IMR-90 (cell line): ENCODE measurements at regions not wholly inside any gene's neighbourhood (a gene's known extent, or its start where the extent isn't known, plus 50 kb on each side); places are given as distances from the start of the nearest gene placed in this dataset.

Source experiments
- ATAC-seq: fragments of 200-7000 bp; cut with Tn5 transposase; 2 replicates; pipeline ENCODE4 v1.9.1; 2020; ENCODE audit warnings: low read depth, mild to moderate bottlenecking, moderate library complexity
- BruUV-seq: library from RNA; stranded (reverse); fragments of 400-500 nt; replicated peaks from 2 replicates; lab custom pipeline; 2021; lab: Mats Ljungman, UMichigan
- CTCF ChIA-PET: fragments of 300-600 bp; formaldehyde crosslinking; extraction: SDS; loops from one replicate; lab custom pipeline; 2021; ENCODE audit warnings: antibody characterized with exemption; lab: Yijun Ruan, JAX
- POLR2A ChIA-PET: fragments of 300-600 bp; sonication (Branson Sonifier 250); formaldehyde crosslinking; loops from one replicate; lab custom pipeline; 2022; ENCODE audit warnings: antibody characterized with exemption; ENCODE audit not compliant: unreplicated experiment; lab: Charles Lee
- DNase-seq: peaks from one replicate; pipeline ENCODE4 v3.0.0; 2013
- H2AFZ ChIP-seq: replicated peaks from 2 replicates; pipeline ENCODE3; 2013; ENCODE audit warnings: low read length, mild to moderate bottlenecking; ENCODE audit not compliant: poor library complexity
- H2AK5ac ChIP-seq: 2 replicates; pipeline ENCODE4 v1.6.1; 2013; ENCODE audit warnings: low read depth, low read length, inconsistent platforms
- H2AK9ac ChIP-seq: replicated peaks from 2 replicates; pipeline ENCODE3; 2013; ENCODE audit warnings: mild to moderate bottlenecking, low read depth, low read length, moderate library complexity; ENCODE audit not compliant: poor library complexity
- H2BK120ac ChIP-seq: 2 replicates; pipeline ENCODE4 v1.6.1; 2013; ENCODE audit warnings: low read depth, low read length, inconsistent platforms
- H2BK15ac ChIP-seq: 3 replicates; pipeline ENCODE4 v1.6.1; 2013; ENCODE audit warnings: low read depth, low read length, inconsistent platforms
- H2BK20ac ChIP-seq: 2 replicates; pipeline ENCODE4 v1.6.1; 2013; ENCODE audit warnings: low read depth, mild to moderate bottlenecking, inconsistent platforms, low read length, moderate library complexity
- H2BK5ac ChIP-seq: 2 replicates; pipeline ENCODE4 v1.6.1; 2013; ENCODE audit warnings: mild to moderate bottlenecking, low read depth, low read length, inconsistent platforms; ENCODE audit not compliant: poor library complexity, severe bottlenecking
- H3K14ac ChIP-seq: replicated peaks from 2 replicates; pipeline ENCODE4 v1.6.1; 2013; ENCODE audit warnings: low read depth, low read length, inconsistent platforms
- H3K18ac ChIP-seq: 2 replicates; pipeline ENCODE4 v1.6.1; 2013; ENCODE audit warnings: low read depth, low read length, control low read depth
- H3K23ac ChIP-seq: 2 replicates; pipeline ENCODE4 v1.6.1; 2013; ENCODE audit warnings: low read depth, low read length, inconsistent platforms
- H3K27ac ChIP-seq: 2 replicates; pipeline ENCODE4 v1.5.1; 2013; ENCODE audit warnings: mild to moderate bottlenecking, control low read depth, low read length; ENCODE audit not compliant: insufficient read depth
- H3K27me3 ChIP-seq: 2 replicates; pipeline ENCODE4 v1.6.1; 2013; ENCODE audit warnings: low read length; ENCODE audit not compliant: control insufficient read depth, insufficient read depth
- H3K36me3 ChIP-seq: 2 replicates; pipeline ENCODE4 v1.6.1; 2013; ENCODE audit warnings: low read length, mixed read lengths; ENCODE audit not compliant: control insufficient read depth, insufficient read depth
- H3K4ac ChIP-seq: 2 replicates; pipeline ENCODE4 v1.6.1; 2013; ENCODE audit warnings: low read depth, low read length, inconsistent platforms
- H3K4me1 ChIP-seq: 2 replicates; pipeline ENCODE4 v1.6.1; 2013; ENCODE audit warnings: low read length, mixed read lengths; ENCODE audit not compliant: control insufficient read depth, insufficient read depth
- H3K4me2 ChIP-seq: 2 replicates; pipeline ENCODE4 v1.6.1; 2013; ENCODE audit warnings: low read depth, mild to moderate bottlenecking, control low read depth, low read length, moderate library complexity
- H3K4me3 ChIP-seq: 2 replicates; pipeline ENCODE4 v1.5.1; 2013; ENCODE audit warnings: low read depth, mild to moderate bottlenecking, control low read depth, low read length, moderate library complexity; ENCODE audit not compliant: insufficient read depth
- H3K56ac ChIP-seq: 2 replicates; pipeline ENCODE4 v1.6.1; 2013; ENCODE audit warnings: low read length, inconsistent platforms; ENCODE audit not compliant: insufficient read depth; ENCODE audit errors: extremely low read depth
- H3K79me1 ChIP-seq, 2 experiments: 2 replicates each; pipeline ENCODE4 v1.6.1; 2013; ENCODE audit warnings: low read length in 2 of 2, inconsistent platforms in 1 of 2, low read depth in 1 of 2
- H3K9ac ChIP-seq: 2 replicates; pipeline ENCODE4 v1.6.1; 2013; ENCODE audit warnings: low read depth, low read length, control low read depth
- H3K9me1 ChIP-seq: 2 replicates; pipeline ENCODE4 v1.6.1; 2013; ENCODE audit warnings: low read length, inconsistent platforms; ENCODE audit not compliant: insufficient read depth
- H3K9me3 ChIP-seq: 2 replicates; pipeline ENCODE4 v1.6.1; 2013; ENCODE audit warnings: low read length; ENCODE audit not compliant: control insufficient read depth, insufficient read depth
- H4K20me1 ChIP-seq: 2 replicates; pipeline ENCODE4 v1.6.1; 2013; ENCODE audit warnings: low read length, inconsistent platforms; ENCODE audit not compliant: insufficient read depth
- H4K5ac ChIP-seq: 2 replicates; pipeline ENCODE4 v1.6.1; 2013; ENCODE audit warnings: mild to moderate bottlenecking, low read depth, low read length, control low read depth
- H4K8ac ChIP-seq, 2 experiments: 2 replicates each; pipeline ENCODE4 v1.6.1; 2013; ENCODE audit warnings: low read depth in 2 of 2, low read length in 2 of 2, control low read depth in 1 of 2, inconsistent platforms in 1 of 2
- H4K91ac ChIP-seq: 2 replicates; pipeline ENCODE4 v1.6.1; 2013; ENCODE audit warnings: low read depth, low read length, inconsistent platforms; ENCODE audit not compliant: insufficient read depth
- BHLHE40 ChIP-seq: fragments of 150-350 bp; IDR thresholded peaks from 2 replicates; pipeline ENCODE4 v1.6.1; 2016; ENCODE audit warnings: mild to moderate bottlenecking, low read depth, low read length
- MAFK ChIP-seq: IDR thresholded peaks from 2 replicates; pipeline ENCODE4 v1.6.1; 2012; ENCODE audit warnings: low read depth, low read length, improper control_type of control experiment
- MXI1 ChIP-seq: IDR thresholded peaks from 2 replicates; pipeline ENCODE4 v1.6.1; 2012; ENCODE audit warnings: low read depth, mild to moderate bottlenecking, low read length, moderate library complexity, borderline replicate concordance
- USF2 ChIP-seq: fragments of 150-350 bp; IDR thresholded peaks from 2 replicates; pipeline ENCODE4 v1.6.1; 2017; ENCODE audit warnings: mild to moderate bottlenecking, antibody characterized with exemption, low read length, low read depth
- WGBS, 2 experiments: methylation state at CpG; one replicate each; pipeline versions ENCODE4 v1.1.5 to v1.1.7; 2013; ENCODE audit warnings: missing lambda C conversion rate in 2 of 2; ENCODE audit not compliant: insufficient read length in 1 of 2; ENCODE audit errors: extremely low coverage in 2 of 2; 5-methylcytosine and 5-hydroxymethylcytosine counted together
- dilution Hi-C: fragments of 300-500 bp; cut with HindIII; formaldehyde crosslinking; loops from one replicate; pipeline ENCODE4 v1.14.3; 2018; ENCODE audit warnings: low sequenced_read_pairs; ENCODE audit not compliant: unreplicated experiment
- in situ Hi-C: fragments of 300-500 bp; cut with MboI; formaldehyde crosslinking; loops from 3 replicates; pipeline ENCODE4 v1.14.3; 2019; ENCODE audit warnings: low sequenced_read_pairs, inconsistent platforms, mixed read lengths
- intact Hi-C: fragments of 100-400 bp; cut with micrococcal nuclease; formaldehyde crosslinking; loops from 2 replicates; pipeline ENCODE4 v1.10.0; 2022

GRCh38 chr9:81078555-81078954, 610.8 kb downstream of the TLE1 start:
- no peak overlapping the region for H3K56ac ChIP-seq
- intact Hi-C loops (no loop called here), dilution Hi-C loops (no loop called here), in situ Hi-C loops (no loop called here)
- no peak overlapping the region for H2AFZ ChIP-seq
- H4K91ac ChIP-seq, result no peak overlapping the region
- no peak overlapping the region for H4K8ac ChIP-seq
- H3K18ac ChIP-seq, result no peak overlapping the region
- no peak overlapping the region for H3K4me3 ChIP-seq
- no peak overlapping the region for H2BK20ac ChIP-seq
- no peak overlapping the region for H2BK120ac ChIP-seq
- DNase-seq, result peak; percentile 7
- H3K9ac ChIP-seq, result no peak overlapping the region
- no peak overlapping the region for H2BK15ac ChIP-seq
- H3K9me1 ChIP-seq, result no peaks in the 10 kb centered on the region
- no peak overlapping the region for H3K14ac ChIP-seq
- no peak overlapping the region for H3K4me2 ChIP-seq
- BruUV-seq, result no TSS peak
- H3K36me3 ChIP-seq, result no peaks in the 10 kb centered on the region
- CTCF ChIA-PET, result no interaction called here
- no peak overlapping the region for H3K23ac ChIP-seq
- no peaks in the 10 kb centered on the region for H4K20me1 ChIP-seq
- no peak for TF ChIP-seq MXI1
- TF ChIP-seq BHLHE40, result no peak
- TF ChIP-seq MAFK, result peak; percentile 72; the same call in 1 of the 2 replicates
- TF ChIP-seq USF2, result no peak
- no peak overlapping the region for H3K4ac ChIP-seq
- no peak overlapping the region for H2BK5ac ChIP-seq
- H4K5ac ChIP-seq, result no peak overlapping the region
- no peaks in the 10 kb centered on the region; the same call in 1 of the 2 replicates for H3K27me3 ChIP-seq
- H2AK9ac ChIP-seq, result no peak overlapping the region
- no peak overlapping the region for H3K27ac ChIP-seq
- H2AK5ac ChIP-seq, result no peak overlapping the region
- no CpG with 5 or more reads among the region's 3 CpGs for WGBS, 2 experiments
- no peak for ATAC-seq
- no peaks in the 10 kb centered on the region for H3K4me1 ChIP-seq
- POLR2A ChIA-PET, result no interaction called here
- no peaks in the 10 kb centered on the region for H3K9me3 ChIP-seq
- no peaks in the 10 kb centered on the region for H3K79me1 ChIP-seq
